ENCODE measurements at regions not wholly inside any gene's neighbourhood (a gene's known extent, or its start where the extent isn't known, plus 50 kb on each side); places are given as distances from the start of the nearest gene placed in this dataset.

GRCh38 chr4:79213702-79214101 lies 112.2 kb downstream of the NAA11 start:
- Histone ChIP-seq H3K9ac (ENCODE audit: low read depth, low read length) (no peak overlapping the region), H3K4me1 (ENCODE audit: control insufficient read depth, insufficient read depth, low read length) (no peaks in the 10 kb centered on the region), H3K9me3 (replicated peaks; ENCODE audit: low read length) (no peaks in the 10 kb centered on the region), H3K36me3 (ENCODE audit: insufficient read depth, low read length) (no peaks in the 10 kb centered on the region), H3K27me3 (ENCODE audit: control insufficient read depth, insufficient read depth, low read length) (no peaks in the 10 kb centered on the region), H3K4me2 (ENCODE audit: low read length) (no peak overlapping the region), H3K4me3 (ENCODE audit: low read length) (no peak overlapping the region)

DNA sequence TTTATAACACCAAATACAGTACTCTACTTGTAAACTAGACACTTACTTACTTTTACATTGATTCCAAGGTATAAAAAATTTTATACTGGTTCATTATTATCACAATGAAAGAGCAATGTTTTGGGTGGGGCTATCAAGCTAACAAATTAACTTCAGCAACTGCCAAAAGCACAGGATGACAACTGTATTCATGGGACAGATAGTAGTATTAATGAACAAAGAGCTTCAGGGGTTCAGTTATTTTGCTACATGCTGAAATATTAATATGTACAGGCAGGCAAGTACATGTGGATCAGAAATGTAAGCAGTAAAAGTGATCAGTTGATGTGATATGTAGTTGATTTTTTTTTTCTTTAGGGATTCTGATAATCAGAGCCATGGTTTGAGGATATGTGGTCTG lies 112.9 kb downstream of the NAA11 start:
- Histone ChIP-seq H3K4me2 (ENCODE audit: low read length) (no peak overlapping the region), H3K9ac (ENCODE audit: low read depth, low read length) (no peak overlapping the region), H3K4me3 (ENCODE audit: low read length) (no peak overlapping the region), H3K36me3 (ENCODE audit: insufficient read depth, low read length) (no peaks in the 10 kb centered on the region), H3K27me3 (ENCODE audit: control insufficient read depth, insufficient read depth, low read length) (no peaks in the 10 kb centered on the region), H3K4me1 (ENCODE audit: control insufficient read depth, insufficient read depth, low read length) (no peaks in the 10 kb centered on the region), H3K9me3 (replicated peaks; ENCODE audit: low read length) (no peaks in the 10 kb centered on the region)

DNA sequence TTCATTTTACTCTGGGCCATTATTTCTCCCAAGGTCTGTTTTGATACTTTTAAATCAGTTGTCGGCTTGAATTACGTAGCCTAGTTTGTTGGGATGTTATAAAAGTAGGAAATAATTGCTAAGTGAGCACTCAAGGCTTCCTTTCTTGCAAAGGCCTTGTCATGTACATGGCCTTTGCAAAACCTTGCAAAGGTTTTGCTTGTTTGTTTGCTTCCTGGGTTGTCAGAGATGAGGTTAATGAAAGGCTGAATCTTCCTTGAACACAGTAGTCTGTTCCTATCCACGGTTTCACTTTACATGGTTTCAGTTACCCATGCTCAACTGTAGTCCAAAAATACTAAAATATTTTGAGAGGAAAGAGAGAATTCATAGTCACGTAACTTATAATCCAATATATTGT lies 113.5 kb downstream of the NAA11 start:
- Histone ChIP-seq H3K4me1 (ENCODE audit: control insufficient read depth, insufficient read depth, low read length) (no peaks in the 10 kb centered on the region), H3K4me2 (ENCODE audit: low read length) (no peak overlapping the region), H3K4me3 (ENCODE audit: low read length) (no peak overlapping the region)

GRCh38 chr4:79211490-79211889 lies 114.4 kb downstream of the NAA11 start:
- no peaks in the 10 kb centered on the region for H3K9me3 ChIP-seq (replicated peaks; ENCODE audit: low read length)
- no peak overlapping the region for H3K9ac ChIP-seq (ENCODE audit: low read depth, low read length)
- H3K4me2 ChIP-seq (ENCODE audit: low read length) = no peak overlapping the region
- no peaks in the 10 kb centered on the region for H3K4me1 ChIP-seq (ENCODE audit: control insufficient read depth, insufficient read depth, low read length)
- H3K4me3 ChIP-seq (ENCODE audit: low read length) = no peak overlapping the region
- no peaks in the 10 kb centered on the region for H3K36me3 ChIP-seq (ENCODE audit: insufficient read depth, low read length)
- H3K27me3 ChIP-seq (ENCODE audit: control insufficient read depth, insufficient read depth, low read length) = no peaks in the 10 kb centered on the region

More for the DNA sequence above, 113.5 kb downstream of the NAA11 start:
- Histone ChIP-seq H3K9me3 (replicated peaks; ENCODE audit: low read length) (no peaks in the 10 kb centered on the region), H3K27me3 (ENCODE audit: control insufficient read depth, insufficient read depth, low read length) (no peaks in the 10 kb centered on the region), H3K9ac (ENCODE audit: low read depth, low read length) (no peak overlapping the region), H3K36me3 (ENCODE audit: insufficient read depth, low read length) (no peaks in the 10 kb centered on the region)

- Histone ChIP-seq H3K9ac (ENCODE audit: low read depth, low read length) (no peak overlapping the region), H3K36me3 (ENCODE audit: insufficient read depth, low read length) (no peaks in the 10 kb centered on the region), H3K9me3 (replicated peaks; ENCODE audit: low read length) (no peaks in the 10 kb centered on the region), H3K27me3 (ENCODE audit: control insufficient read depth, insufficient read depth, low read length) (no peaks in the 10 kb centered on the region), H3K4me3 (ENCODE audit: low read length) (no peak overlapping the region), H3K4me2 (ENCODE audit: low read length) (no peak overlapping the region), H3K4me1 (ENCODE audit: control insufficient read depth, insufficient read depth, low read length) (no peaks in the 10 kb centered on the region)
These were observed 115.2 kb downstream of the NAA11 start for GRCh38 chr4:79210636-79211049.

- H3K4me2 ChIP-seq (ENCODE audit: low read length) = no peak overlapping the region
- no peaks in the 10 kb centered on the region for H3K9me3 ChIP-seq (replicated peaks; ENCODE audit: low read length)
- no peak overlapping the region for H3K9ac ChIP-seq (ENCODE audit: low read depth, low read length)
- H3K4me1 ChIP-seq (ENCODE audit: control insufficient read depth, insufficient read depth, low read length) = no peaks in the 10 kb centered on the region
- H3K4me3 ChIP-seq (ENCODE audit: low read length) = no peak overlapping the region
- H3K36me3 ChIP-seq (ENCODE audit: insufficient read depth, low read length) = no peaks in the 10 kb centered on the region
- H3K27me3 ChIP-seq (ENCODE audit: control insufficient read depth, insufficient read depth, low read length) = no peaks in the 10 kb centered on the region
These were observed 115.8 kb downstream of the NAA11 start for GRCh38 chr4:79209822-79210635.

GRCh38 chr4:79209081-79209480 lies 116.8 kb downstream of the NAA11 start:
- no peaks in the 10 kb centered on the region for H3K4me1 ChIP-seq (ENCODE audit: control insufficient read depth, insufficient read depth, low read length)
- no peak overlapping the region for H3K4me2 ChIP-seq (ENCODE audit: low read length)
- no peaks in the 10 kb centered on the region for H3K9me3 ChIP-seq (replicated peaks; ENCODE audit: low read length)
- no peaks in the 10 kb centered on the region for H3K27me3 ChIP-seq (ENCODE audit: control insufficient read depth, insufficient read depth, low read length)
- H3K36me3 ChIP-seq (ENCODE audit: insufficient read depth, low read length) = no peaks in the 10 kb centered on the region
- no peak overlapping the region for H3K9ac ChIP-seq (ENCODE audit: low read depth, low read length)
- no peak overlapping the region for H3K4me3 ChIP-seq (ENCODE audit: low read length)

GRCh38 chr4:79207281-79207680 lies 118.6 kb downstream of the NAA11 start:
- no peaks in the 10 kb centered on the region for H3K36me3 ChIP-seq (ENCODE audit: insufficient read depth, low read length)
- H3K4me1 ChIP-seq (ENCODE audit: control insufficient read depth, insufficient read depth, low read length) = no peaks in the 10 kb centered on the region
- no peaks in the 10 kb centered on the region for H3K9me3 ChIP-seq (replicated peaks; ENCODE audit: low read length)
- H3K4me3 ChIP-seq (ENCODE audit: low read length) = no peak overlapping the region
- H3K9ac ChIP-seq (ENCODE audit: low read depth, low read length) = no peak overlapping the region
- H3K27me3 ChIP-seq (ENCODE audit: control insufficient read depth, insufficient read depth, low read length) = no peaks in the 10 kb centered on the region
- H3K4me2 ChIP-seq (ENCODE audit: low read length) = no peak overlapping the region

GRCh38 chr4:79206660-79207059 lies 119.2 kb downstream of the NAA11 start:
- Histone ChIP-seq H3K9ac (ENCODE audit: low read depth, low read length) (no peak overlapping the region), H3K36me3 (ENCODE audit: insufficient read depth, low read length) (no peaks in the 10 kb centered on the region), H3K4me1 (ENCODE audit: control insufficient read depth, insufficient read depth, low read length) (no peaks in the 10 kb centered on the region), H3K27me3 (ENCODE audit: control insufficient read depth, insufficient read depth, low read length) (no peaks in the 10 kb centered on the region), H3K4me2 (ENCODE audit: low read length) (no peak overlapping the region), H3K4me3 (ENCODE audit: low read length) (no peak overlapping the region), H3K9me3 (replicated peaks; ENCODE audit: low read length) (no peaks in the 10 kb centered on the region)

DNA sequence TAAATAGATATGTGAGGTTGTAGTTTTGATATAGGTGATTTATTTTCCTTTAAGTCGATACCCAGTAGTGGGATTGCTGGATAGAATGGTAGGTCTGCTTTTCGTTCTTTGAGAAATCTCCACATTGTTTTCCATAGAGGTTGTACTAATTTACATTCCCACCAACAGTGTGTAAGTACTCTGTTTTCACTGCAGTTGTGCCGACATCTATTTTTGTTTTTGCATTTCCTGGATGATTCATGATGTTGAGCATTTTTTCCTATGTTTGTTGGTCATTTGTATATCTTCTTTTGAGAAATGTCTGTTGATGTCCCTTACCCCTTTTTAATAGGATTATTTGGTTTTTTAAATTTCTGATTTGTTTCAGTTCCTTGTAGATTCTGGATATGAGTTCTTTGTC lies 120.7 kb downstream of the NAA11 start:
- Histone ChIP-seq H3K9ac (ENCODE audit: low read depth, low read length) (no peak overlapping the region), H3K9me3 (replicated peaks; ENCODE audit: low read length) (no peaks in the 10 kb centered on the region)

DNA sequence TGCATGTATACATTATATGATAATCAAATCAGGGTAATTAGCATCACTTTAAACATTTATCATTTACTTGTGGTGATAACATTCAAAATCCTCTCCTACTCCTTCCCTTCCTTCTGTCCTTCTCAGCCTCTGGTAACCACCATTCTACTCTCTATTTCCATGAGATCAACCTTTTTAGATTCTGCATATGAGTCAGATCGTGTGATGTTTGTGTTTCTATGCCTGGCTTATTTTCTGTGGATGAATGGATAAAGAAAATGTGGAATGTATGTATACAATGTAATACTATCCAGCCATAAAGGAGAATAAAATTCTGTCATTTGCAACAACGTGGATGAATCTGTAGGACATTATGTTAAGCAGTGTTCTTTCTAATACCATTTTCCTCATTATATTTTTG lies 123.9 kb downstream of the NAA11 start:
- Histone ChIP-seq H3K9me3 (replicated peaks; ENCODE audit: low read length) (no peaks in the 10 kb centered on the region), H3K9ac (ENCODE audit: low read depth, low read length) (no peak overlapping the region), H3K4me2 (ENCODE audit: low read length) (no peak overlapping the region), H3K4me3 (ENCODE audit: low read length) (no peak overlapping the region), H3K36me3 (ENCODE audit: insufficient read depth, low read length) (no peaks in the 10 kb centered on the region), H3K27me3 (ENCODE audit: control insufficient read depth, insufficient read depth, low read length) (no peaks in the 10 kb centered on the region), H3K4me1 (ENCODE audit: control insufficient read depth, insufficient read depth, low read length) (no peaks in the 10 kb centered on the region)

More for the DNA sequence above, 120.7 kb downstream of the NAA11 start:
- Histone ChIP-seq H3K36me3 (ENCODE audit: insufficient read depth, low read length) (no peaks in the 10 kb centered on the region), H3K4me1 (ENCODE audit: control insufficient read depth, insufficient read depth, low read length) (no peaks in the 10 kb centered on the region), H3K27me3 (ENCODE audit: control insufficient read depth, insufficient read depth, low read length) (no peaks in the 10 kb centered on the region), H3K4me2 (ENCODE audit: low read length) (no peak overlapping the region), H3K4me3 (ENCODE audit: low read length) (no peak overlapping the region)

DNA sequence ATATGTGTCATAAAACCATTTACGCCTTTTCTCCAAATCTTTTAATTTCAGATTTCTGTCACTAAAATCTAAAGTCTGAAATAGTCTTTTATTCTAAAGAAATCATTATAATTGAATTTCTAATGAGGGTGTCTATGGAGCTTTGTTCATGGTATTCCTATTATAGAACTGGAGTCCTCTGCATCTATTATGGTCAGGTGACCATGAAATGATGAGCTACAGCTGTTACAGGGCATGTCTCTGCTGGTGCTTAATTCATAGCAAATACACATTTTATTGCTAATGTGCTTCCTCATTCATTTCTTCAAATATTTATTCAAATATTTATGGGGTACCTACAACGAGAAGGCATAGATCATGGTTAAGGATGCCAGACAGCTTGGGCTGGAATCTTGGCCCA lies 126.1 kb downstream of the NAA11 start:
- no peak overlapping the region for H3K4me3 ChIP-seq (ENCODE audit: low read length)
- H3K27me3 ChIP-seq (ENCODE audit: control insufficient read depth, insufficient read depth, low read length) = no peaks in the 10 kb centered on the region
- no peaks in the 10 kb centered on the region for H3K36me3 ChIP-seq (ENCODE audit: insufficient read depth, low read length)
- H3K4me1 ChIP-seq (ENCODE audit: control insufficient read depth, insufficient read depth, low read length) = no peaks in the 10 kb centered on the region
- H3K9me3 ChIP-seq (replicated peaks; ENCODE audit: low read length) = no peaks in the 10 kb centered on the region
- no peak overlapping the region for H3K4me2 ChIP-seq (ENCODE audit: low read length)
- no peak overlapping the region for H3K9ac ChIP-seq (ENCODE audit: low read depth, low read length)
